Natural killer cell (primary cell): ENCODE measurements at regions not wholly inside any gene's neighbourhood (a gene's known extent, or its start where the extent isn't known, plus 50 kb on each side); places are given as distances from the start of the nearest gene placed in this dataset.
"Not testable (repeated sequence)": the region's sequence is repeated elsewhere in the genome, so short reads cannot be mapped to it uniquely, and the experiment has no call there.

Experiments
- ATAC-seq, 3 donors: fragments of 150-1000 bp in 2 of 3; fragments of 200-7000 bp in 1 of 3; cut with Tn5 transposase; 1 replicate in 1 of 3; 2 replicates in 2 of 3; pipeline ENCODE4 v1.10.0; 2021; ENCODE audit warnings: mild to moderate bottlenecking in 2 of 3, moderate library complexity in 2 of 3
- DNase-seq, 2 donors: peaks; one replicate each; pipeline versions ENCODE4 v3.0.0 to v3.0.0-alpha.2; 2013 to 2021; ENCODE audit warnings: mixed read lengths in 1 of 2
- H3K27ac ChIP-seq: one replicate; pipeline ENCODE4 v1.5.1; 2013; ENCODE audit warnings: mild to moderate bottlenecking, low read length
- H3K27me3 ChIP-seq: one replicate; pipeline ENCODE4 v1.6.1; 2013; ENCODE audit warnings: low read length; ENCODE audit not compliant: control insufficient read depth, insufficient read depth
- H3K36me3 ChIP-seq: one replicate; pipeline ENCODE4 v1.6.1; 2013; ENCODE audit warnings: low read length; ENCODE audit not compliant: control insufficient read depth, insufficient read depth
- H3K4me1 ChIP-seq: one replicate; pipeline ENCODE4 v1.6.1; 2013; ENCODE audit warnings: low read length; ENCODE audit not compliant: control insufficient read depth, insufficient read depth
- H3K4me3 ChIP-seq: one replicate; pipeline ENCODE4 v1.5.1; 2013; ENCODE audit warnings: low read length
- H3K9me3 ChIP-seq: one replicate; pipeline ENCODE4 v1.6.1; 2013; ENCODE audit warnings: low read length; ENCODE audit not compliant: control insufficient read depth, insufficient read depth
- H3K27ac Mint-ChIP-seq, 2 donors: one replicate each; pipeline ENCODE4 v1.8.0; 2022; ENCODE audit warnings: mild to moderate bottlenecking in 2 of 2, mixed read lengths in 2 of 2, moderate library complexity in 1 of 2
- H3K27me3 Mint-ChIP-seq, 2 donors: one replicate each; pipeline ENCODE4 v1.8.0; 2022; ENCODE audit warnings: low read depth in 2 of 2, mixed read lengths in 2 of 2
- H3K36me3 Mint-ChIP-seq: one replicate; pipeline ENCODE4 v1.8.0; 2022; ENCODE audit warnings: mixed read lengths
- H3K4me1 Mint-ChIP-seq, 2 donors: one replicate each; pipeline ENCODE4 v1.8.0; 2022; ENCODE audit warnings: mixed read lengths in 2 of 2
- H3K4me3 Mint-ChIP-seq: one replicate; pipeline ENCODE4 v1.8.0; 2022; ENCODE audit warnings: mild to moderate bottlenecking, moderate library complexity, mixed read lengths
- H3K9me3 Mint-ChIP-seq, 2 donors: one replicate each; pipeline ENCODE4 v1.8.0; 2022; ENCODE audit warnings: mixed read lengths in 2 of 2
- WGBS: methylation state at CpG from one replicate; pipeline ENCODE4 v1.1.7; 2013; ENCODE audit warnings: missing lambda C conversion rate; ENCODE audit not compliant: insufficient coverage; 5-methylcytosine and 5-hydroxymethylcytosine counted together
- intact Hi-C: fragments of 100-400 bp; cut with micrococcal nuclease; formaldehyde crosslinking; loops from one replicate; pipeline ENCODE4 v1.14.2; 2022
- TF ChIP-seq, protein P1 (sequence below): fragments of 200-600 bp; IDR thresholded peaks from one replicate; pipeline ENCODE4 v1.8.0; 2022; ENCODE audit warnings: antibody characterized with exemption

- H3K4me1 ChIP-seq = peaks cover 52% of the 10 kb centered on the region
- peak overlapping the region; percentile 96 to 97 for H3K27ac Mint-ChIP-seq
- TF ChIP-seq, protein P1, sequence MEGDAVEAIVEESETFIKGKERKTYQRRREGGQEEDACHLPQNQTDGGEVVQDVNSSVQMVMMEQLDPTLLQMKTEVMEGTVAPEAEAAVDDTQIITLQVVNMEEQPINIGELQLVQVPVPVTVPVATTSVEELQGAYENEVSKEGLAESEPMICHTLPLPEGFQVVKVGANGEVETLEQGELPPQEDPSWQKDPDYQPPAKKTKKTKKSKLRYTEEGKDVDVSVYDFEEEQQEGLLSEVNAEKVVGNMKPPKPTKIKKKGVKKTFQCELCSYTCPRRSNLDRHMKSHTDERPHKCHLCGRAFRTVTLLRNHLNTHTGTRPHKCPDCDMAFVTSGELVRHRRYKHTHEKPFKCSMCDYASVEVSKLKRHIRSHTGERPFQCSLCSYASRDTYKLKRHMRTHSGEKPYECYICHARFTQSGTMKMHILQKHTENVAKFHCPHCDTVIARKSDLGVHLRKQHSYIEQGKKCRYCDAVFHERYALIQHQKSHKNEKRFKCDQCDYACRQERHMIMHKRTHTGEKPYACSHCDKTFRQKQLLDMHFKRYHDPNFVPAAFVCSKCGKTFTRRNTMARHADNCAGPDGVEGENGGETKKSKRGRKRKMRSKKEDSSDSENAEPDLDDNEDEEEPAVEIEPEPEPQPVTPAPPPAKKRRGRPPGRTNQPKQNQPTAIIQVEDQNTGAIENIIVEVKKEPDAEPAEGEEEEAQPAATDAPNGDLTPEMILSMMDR = no peak
- intact Hi-C loops = loop anchor here (5.0 kb wide), 1 partner anchor 50 kb away; no protein-coding TSS in a partner anchor
- no peaks in the 10 kb centered on the region for H3K36me3 Mint-ChIP-seq
- ATAC-seq = peak; percentile 54 to 67 (median 60)
- H3K27ac ChIP-seq = peak overlapping the region; percentile 92
- peak in 1 of 2 donors; percentile 72 for DNase-seq
- WGBS = no CpG with 5 or more reads among the region's 2 CpGs
- H3K27me3 ChIP-seq = no peaks in the 10 kb centered on the region
- H3K4me1 Mint-ChIP-seq = peaks cover 67 to 78% of the 10 kb centered on the region in 2 donors
- H3K4me3 ChIP-seq = no peak overlapping the region
- H3K27me3 Mint-ChIP-seq = no peaks in the 10 kb centered on the region
- peak overlapping the region; percentile 93 for H3K4me3 Mint-ChIP-seq
- H3K9me3 Mint-ChIP-seq = no peaks in the 10 kb centered on the region
- no peaks in the 10 kb centered on the region for H3K36me3 ChIP-seq
- H3K9me3 ChIP-seq = no peaks in the 10 kb centered on the region
These were observed 269.9 kb upstream of the MKLN1 start for GRCh38 chr7:131057794-131058070.

GRCh38 chr7:131058561-131059288 is 269.0 kb upstream of the MKLN1 start:
- not testable (repeated sequence) for DNase-seq, H3K9me3 Mint-ChIP-seq, H3K36me3 ChIP-seq, H3K27me3 ChIP-seq, H3K36me3 Mint-ChIP-seq, H3K9me3 ChIP-seq, H3K27me3 Mint-ChIP-seq, ATAC-seq, H3K4me3 ChIP-seq
- intact Hi-C loops = loop anchor here (5.0 kb wide), 1 partner anchor 49 kb away; no protein-coding TSS in a partner anchor
- 96% methylated on average over 35 of the region's 36 CpGs for WGBS
- H3K4me1 Mint-ChIP-seq = peaks cover 74 to 85% of the 10 kb centered on the region in 2 donors
- H3K4me3 Mint-ChIP-seq = peak overlapping the region; percentile 70
- H3K27ac ChIP-seq = peak overlapping the region; percentile 92
- H3K27ac Mint-ChIP-seq = peak overlapping the region; percentile 96 to 97
- peaks cover 51% of the 10 kb centered on the region for H3K4me1 ChIP-seq

DNA sequence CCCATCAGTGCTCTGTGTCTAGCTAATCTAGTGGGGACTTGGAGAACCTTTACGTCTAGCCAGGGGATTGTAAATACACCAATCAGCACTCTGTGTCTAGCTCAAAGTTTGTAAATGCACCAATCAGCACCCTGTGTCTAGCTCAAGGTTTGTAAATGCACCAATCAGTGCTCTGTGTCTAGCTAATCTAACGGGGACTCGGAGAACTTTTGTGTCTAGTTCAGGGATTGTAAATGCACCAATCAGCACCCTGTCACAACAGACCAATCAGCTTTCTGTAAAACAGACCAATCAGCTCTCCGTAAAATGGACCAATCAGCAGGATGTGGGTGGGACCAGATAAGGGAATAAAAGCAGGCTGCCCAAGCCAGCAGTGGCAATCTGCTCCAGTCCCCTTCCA is 268.3 kb upstream of the MKLN1 start:
- not testable (repeated sequence) for H3K27me3 Mint-ChIP-seq, H3K9me3 ChIP-seq, H3K4me3 ChIP-seq, H3K9me3 Mint-ChIP-seq, H3K36me3 ChIP-seq, ATAC-seq, DNase-seq, H3K36me3 Mint-ChIP-seq, H3K27ac ChIP-seq, H3K27me3 ChIP-seq
- H3K4me1 ChIP-seq = peaks cover 49% of the 10 kb centered on the region
- Mint-ChIP-seq H3K27ac (peak overlapping the region; percentile 57 to 96), H3K4me1 (peaks cover 71 to 85% of the 10 kb centered on the region in 2 donors), H3K4me3 (peak overlapping the region; percentile 58)
- WGBS = 98% methylated on average over 4 of the region's 4 CpGs
- intact Hi-C loops = loop anchor here (5.0 kb wide), 1 partner anchor 48 kb away; no protein-coding TSS in a partner anchor

DNA sequence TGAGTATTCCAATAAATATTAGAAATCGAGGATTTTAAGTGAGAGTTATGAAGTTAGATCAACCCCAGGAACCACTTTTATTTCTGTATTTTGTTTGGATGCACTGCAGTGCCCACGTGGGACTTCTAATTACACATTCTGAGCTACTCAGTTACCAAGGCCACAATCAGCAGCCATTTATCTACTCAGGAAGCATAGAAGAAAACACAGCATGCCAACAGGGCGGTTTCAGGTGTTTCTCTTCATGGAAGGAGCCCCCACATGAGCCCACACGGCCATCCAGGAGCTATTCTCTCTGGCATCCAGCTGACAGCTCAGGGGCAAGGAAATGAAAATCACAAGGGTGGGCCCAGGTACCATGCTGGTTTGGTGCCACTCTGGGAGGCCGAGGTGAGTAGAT is 266.5 kb upstream of the MKLN1 start:
- no peaks in the 10 kb centered on the region for H3K27me3 Mint-ChIP-seq
- 87% methylated on average over 4 of the region's 5 CpGs for WGBS
- H3K4me1 Mint-ChIP-seq = peaks cover 62 to 77% of the 10 kb centered on the region in 2 donors
- H3K9me3 Mint-ChIP-seq = no peaks in the 10 kb centered on the region
- DNase-seq (no peak), ATAC-seq (no peak)
- H3K36me3 Mint-ChIP-seq = no peaks in the 10 kb centered on the region
- H3K27ac ChIP-seq = no peak overlapping the region
- TF ChIP-seq, protein P1 = no peak
- H3K4me1 ChIP-seq = peaks cover 35% of the 10 kb centered on the region
- no peak overlapping the region for H3K4me3 Mint-ChIP-seq
- no peaks in the 10 kb centered on the region for H3K27me3 ChIP-seq
- peaks cover 2% of the 10 kb centered on the region for H3K36me3 ChIP-seq
- peak overlapping the region; percentile 36 to 96 for H3K27ac Mint-ChIP-seq
- H3K4me3 ChIP-seq = no peak overlapping the region
- no peaks in the 10 kb centered on the region for H3K9me3 ChIP-seq
- intact Hi-C loops = no loop called here
